Activated T-helper 17 cell treated with anti-CD3 and anti-CD28 coated beads, Interleukin-2, amount 50 U/mL, for 72 hours (primary cell): ENCODE measurements at regions not wholly inside any gene's neighbourhood (a gene's known extent, or its start where the extent isn't known, plus 50 kb on each side); places are given as distances from the start of the nearest gene placed in this dataset.
"Not testable (repeated sequence)": the region's sequence is repeated elsewhere in the genome, so short reads cannot be mapped to it uniquely, and the experiment has no call there.

Experiments
- ATAC-seq: fragments of 150-1000 bp; cut with Tn5 transposase; replicated peaks from 2 replicates; pipeline ENCODE4 v1.10.0; 2021; ENCODE audit warnings: mild to moderate bottlenecking, moderate library complexity
- H3K27ac Mint-ChIP-seq: one replicate; pipeline ENCODE4 v1.8.0; 2022; ENCODE audit warnings: mixed read lengths
- H3K27me3 Mint-ChIP-seq: one replicate; pipeline ENCODE4 v1.8.0; 2022; ENCODE audit warnings: mixed read lengths
- H3K36me3 Mint-ChIP-seq: one replicate; pipeline ENCODE4 v1.8.0; 2022; ENCODE audit warnings: low read depth, mild to moderate bottlenecking, mixed read lengths
- H3K4me1 Mint-ChIP-seq: one replicate; pipeline ENCODE4 v1.8.0; 2022; ENCODE audit warnings: mixed read lengths
- H3K4me3 Mint-ChIP-seq: one replicate; pipeline ENCODE4 v1.8.0; 2022; ENCODE audit warnings: mild to moderate bottlenecking, mixed read lengths
- H3K9me3 Mint-ChIP-seq: one replicate; pipeline ENCODE4 v1.8.0; 2022; ENCODE audit warnings: mixed read lengths

DNA sequence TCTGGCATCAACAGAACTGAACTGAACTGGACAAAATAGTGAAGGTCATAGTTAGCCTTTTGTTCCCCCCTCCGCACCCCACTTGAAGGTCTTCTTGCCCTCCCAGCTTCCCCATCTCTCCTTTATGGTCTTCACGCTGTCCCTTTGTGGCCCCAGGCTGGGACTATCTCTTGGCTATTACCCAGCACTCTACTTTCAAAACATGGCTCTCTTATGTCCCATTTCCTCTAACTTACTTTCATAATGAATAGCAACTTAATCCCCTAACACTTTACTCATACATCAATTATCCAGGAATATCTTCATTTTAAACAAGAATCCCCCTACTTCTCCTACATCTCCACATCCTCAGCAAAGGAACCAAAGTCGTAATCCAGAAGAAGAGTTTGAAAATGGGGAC, 135.3 kb upstream of the ITGB1 start:
- Mint-ChIP-seq H3K4me3 (peak overlapping the region; percentile 38), H3K4me1 (peaks cover 28% of the 10 kb centered on the region), H3K27me3 (no peaks in the 10 kb centered on the region), H3K27ac (peak overlapping the region; percentile 33), H3K36me3 (peaks cover 5% of the 10 kb centered on the region), H3K9me3 (peaks cover 28% of the 10 kb centered on the region)
- ATAC-seq: no peak

GRCh38 chr10:33092596-33092995, 134.6 kb upstream of the ITGB1 start:
- H3K27ac Mint-ChIP-seq: no peak overlapping the region
- peaks cover 5% of the 10 kb centered on the region for H3K36me3 Mint-ChIP-seq
- peaks cover 31% of the 10 kb centered on the region for H3K9me3 Mint-ChIP-seq
- peaks cover 33% of the 10 kb centered on the region for H3K4me1 Mint-ChIP-seq
- no peaks in the 10 kb centered on the region for H3K27me3 Mint-ChIP-seq
- no peak for ATAC-seq
- H3K4me3 Mint-ChIP-seq: peak overlapping the region; percentile 19

GRCh38 chr10:33091201-33091600, 133.2 kb upstream of the ITGB1 start:
- H3K4me3 Mint-ChIP-seq: no peak overlapping the region
- no peak for ATAC-seq
- peaks cover 5% of the 10 kb centered on the region for H3K36me3 Mint-ChIP-seq
- H3K27me3 Mint-ChIP-seq: no peaks in the 10 kb centered on the region
- peaks cover 27% of the 10 kb centered on the region for H3K9me3 Mint-ChIP-seq
- H3K27ac Mint-ChIP-seq: no peak overlapping the region
- peaks cover 35% of the 10 kb centered on the region for H3K4me1 Mint-ChIP-seq

DNA sequence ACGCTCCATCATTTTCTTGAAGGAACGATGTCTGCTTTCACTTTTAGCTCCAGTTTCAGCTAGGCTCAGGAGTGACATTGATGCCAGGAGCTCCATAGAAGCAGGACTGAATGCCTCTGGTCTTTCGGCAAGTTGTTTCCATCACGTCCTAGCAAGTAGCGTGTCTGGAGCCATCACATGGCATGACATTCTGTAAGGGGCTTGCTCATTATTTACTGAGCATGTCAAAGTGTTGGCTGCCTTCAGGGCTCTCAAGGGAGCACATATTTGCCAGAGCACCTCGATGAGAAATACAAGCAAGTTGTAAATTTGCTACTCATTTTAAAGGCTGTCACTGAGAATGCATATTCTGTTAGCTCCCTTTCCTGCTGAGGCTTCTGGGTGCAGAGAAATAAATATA, 131.0 kb upstream of the ITGB1 start:
- H3K4me3 Mint-ChIP-seq: no peak overlapping the region
- no peak for ATAC-seq
- H3K9me3 Mint-ChIP-seq: peaks cover 20% of the 10 kb centered on the region
- no peak overlapping the region for H3K27ac Mint-ChIP-seq
- H3K27me3 Mint-ChIP-seq: no peaks in the 10 kb centered on the region
- no peaks in the 10 kb centered on the region for H3K36me3 Mint-ChIP-seq
- peaks cover 29% of the 10 kb centered on the region for H3K4me1 Mint-ChIP-seq

- H3K27ac Mint-ChIP-seq: peak overlapping the region; percentile 64
- peaks cover 23% of the 10 kb centered on the region for H3K4me1 Mint-ChIP-seq
- H3K27me3 Mint-ChIP-seq: no peaks in the 10 kb centered on the region
- peak overlapping the region; percentile 61 for H3K4me3 Mint-ChIP-seq
- peak; percentile 37 for ATAC-seq
- peaks cover 16% of the 10 kb centered on the region for H3K9me3 Mint-ChIP-seq
- H3K36me3 Mint-ChIP-seq: no peaks in the 10 kb centered on the region
These were observed 129.9 kb upstream of the ITGB1 start for GRCh38 chr10:33087922-33088321.

GRCh38 chr10:33087152-33087551, 129.1 kb upstream of the ITGB1 start:
- peak overlapping the region; percentile 61 for H3K4me3 Mint-ChIP-seq
- no peaks in the 10 kb centered on the region for H3K36me3 Mint-ChIP-seq
- peak overlapping the region; percentile 48 for H3K27ac Mint-ChIP-seq
- peaks cover 23% of the 10 kb centered on the region for H3K4me1 Mint-ChIP-seq
- peak; percentile 66 for ATAC-seq
- peaks cover 16% of the 10 kb centered on the region for H3K9me3 Mint-ChIP-seq
- H3K27me3 Mint-ChIP-seq: no peaks in the 10 kb centered on the region

DNA sequence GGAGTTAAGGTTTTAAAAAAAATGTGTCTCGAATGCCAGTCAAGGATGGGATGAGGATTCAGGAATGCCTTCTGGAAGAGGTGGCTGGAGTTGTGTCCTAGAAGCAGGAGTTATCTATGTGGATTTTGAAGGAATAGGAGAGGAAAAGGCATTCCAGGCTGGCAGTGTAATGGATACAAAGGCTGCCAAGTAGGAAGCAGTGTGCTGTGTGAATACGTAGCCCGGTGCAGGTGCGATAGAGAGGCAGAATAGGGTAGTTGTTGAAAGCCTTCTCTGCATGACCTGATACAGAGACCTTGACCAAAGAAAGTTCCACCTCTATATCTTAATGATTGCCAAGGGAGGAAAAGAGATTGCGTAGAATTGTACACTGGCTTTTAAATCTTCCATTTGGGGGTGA, 128.1 kb upstream of the ITGB1 start:
- peaks cover 23% of the 10 kb centered on the region for H3K4me1 Mint-ChIP-seq
- peaks cover 17% of the 10 kb centered on the region for H3K9me3 Mint-ChIP-seq
- no peak overlapping the region for H3K27ac Mint-ChIP-seq
- no peaks in the 10 kb centered on the region for H3K36me3 Mint-ChIP-seq
- ATAC-seq: no peak
- H3K27me3 Mint-ChIP-seq: no peaks in the 10 kb centered on the region
- H3K4me3 Mint-ChIP-seq: peak overlapping the region; percentile 1

DNA sequence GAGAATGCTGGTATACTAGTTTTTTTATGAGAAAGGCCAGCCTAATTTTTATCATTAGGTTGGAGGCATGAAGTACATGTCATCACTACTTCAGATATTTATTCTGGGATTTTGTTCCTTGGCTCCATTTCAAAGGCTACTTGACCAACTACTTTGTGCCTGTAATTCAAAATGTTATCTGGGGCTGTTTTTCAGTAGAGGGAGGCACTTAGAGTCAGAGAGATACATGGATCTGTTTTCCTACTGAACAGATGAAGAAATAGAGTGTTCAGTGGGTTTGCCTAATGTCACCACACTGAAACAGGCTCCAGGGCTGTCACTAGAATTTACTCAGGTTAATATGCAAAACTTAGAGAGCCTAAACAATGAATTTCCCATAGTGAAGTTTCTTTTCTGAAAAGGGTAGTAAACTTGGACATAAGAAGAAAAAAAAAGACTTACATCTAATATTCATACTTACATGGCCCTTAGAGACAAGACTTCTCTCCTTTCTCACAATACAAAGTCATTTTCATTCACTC, 127.3 kb upstream of the ITGB1 start:
- Mint-ChIP-seq H3K4me3 (peak overlapping the region; percentile 1), H3K27ac (no peak overlapping the region), H3K36me3 (no peaks in the 10 kb centered on the region)

GRCh38 chr10:33084453-33084852, 126.4 kb upstream of the ITGB1 start:
- ATAC-seq: no peak
- Mint-ChIP-seq H3K9me3 (peaks cover 17% of the 10 kb centered on the region), H3K27me3 (no peaks in the 10 kb centered on the region), H3K36me3 (no peaks in the 10 kb centered on the region), H3K4me3 (no peak overlapping the region), H3K27ac (no peak overlapping the region), H3K4me1 (peaks cover 13% of the 10 kb centered on the region)

More for the DNA sequence above, 127.3 kb upstream of the ITGB1 start:
- no peaks in the 10 kb centered on the region for H3K27me3 Mint-ChIP-seq
- H3K4me1 Mint-ChIP-seq: peaks cover 19% of the 10 kb centered on the region
- ATAC-seq: no peak
- peaks cover 21% of the 10 kb centered on the region for H3K9me3 Mint-ChIP-seq

DNA sequence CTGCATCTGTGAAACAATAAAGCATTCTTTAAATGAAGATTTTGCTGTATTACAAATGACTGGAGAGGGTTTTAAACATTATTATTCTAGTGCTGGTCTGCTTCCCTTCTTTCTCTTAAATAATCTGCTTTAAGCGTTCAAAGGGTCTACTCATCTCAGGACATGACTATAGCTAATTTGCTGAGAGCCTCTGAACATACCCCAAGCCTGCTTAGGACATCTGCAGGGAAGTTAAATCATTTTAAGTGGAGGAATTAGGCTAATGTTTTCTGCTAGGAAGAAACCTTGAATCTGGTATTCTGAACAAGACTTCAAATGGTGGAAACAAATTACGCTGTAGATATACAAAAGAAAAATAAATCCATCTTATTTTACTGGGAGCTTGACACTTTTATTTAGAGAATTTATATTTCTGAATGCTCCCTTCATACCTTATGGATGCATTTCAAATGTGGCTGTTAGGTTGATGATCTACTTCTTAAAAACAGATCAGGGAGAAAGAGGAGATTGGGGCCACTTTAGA, 124.4 kb upstream of the ITGB1 start:
- ATAC-seq: no peak
- H3K9me3 Mint-ChIP-seq: peaks cover 14% of the 10 kb centered on the region
- H3K27ac Mint-ChIP-seq: no peak overlapping the region
- no peak overlapping the region for H3K4me3 Mint-ChIP-seq
- peaks cover 7% of the 10 kb centered on the region for H3K4me1 Mint-ChIP-seq
- no peaks in the 10 kb centered on the region for H3K36me3 Mint-ChIP-seq
- no peaks in the 10 kb centered on the region for H3K27me3 Mint-ChIP-seq

GRCh38 chr10:33080467-33080866, 122.4 kb upstream of the ITGB1 start:
- H3K36me3 Mint-ChIP-seq, H3K4me1 Mint-ChIP-seq, H3K27ac Mint-ChIP-seq, H3K27me3 Mint-ChIP-seq, H3K4me3 Mint-ChIP-seq, ATAC-seq: not testable (repeated sequence)
- peaks cover 14% of the 10 kb centered on the region for H3K9me3 Mint-ChIP-seq

GRCh38 chr10:33074443-33074842, 116.4 kb upstream of the ITGB1 start:
- Mint-ChIP-seq H3K4me1 (no peaks in the 10 kb centered on the region), H3K4me3 (no peak overlapping the region), H3K27me3 (no peaks in the 10 kb centered on the region), H3K27ac (no peak overlapping the region), H3K9me3 (peaks cover under 1% of the 10 kb centered on the region), H3K36me3 (no peaks in the 10 kb centered on the region)
- ATAC-seq: no peak

GRCh38 chr10:33073641-33074415, 115.8 kb upstream of the ITGB1 start:
- no peaks in the 10 kb centered on the region for H3K4me1 Mint-ChIP-seq
- no peak for ATAC-seq
- H3K4me3 Mint-ChIP-seq: no peak overlapping the region
- no peaks in the 10 kb centered on the region for H3K36me3 Mint-ChIP-seq
- H3K27ac Mint-ChIP-seq: no peak overlapping the region
- no peaks in the 10 kb centered on the region for H3K27me3 Mint-ChIP-seq
- H3K9me3 Mint-ChIP-seq: no peaks in the 10 kb centered on the region

- Mint-ChIP-seq H3K36me3 (no peaks in the 10 kb centered on the region), H3K27me3 (no peaks in the 10 kb centered on the region)
These were observed 113.8 kb upstream of the ITGB1 start for GRCh38 chr10:33071857-33072256.

GRCh38 chr10:33070101-33070500, 112.1 kb upstream of the ITGB1 start:
- Mint-ChIP-seq H3K9me3 (peaks cover 3% of the 10 kb centered on the region), H3K36me3 (no peaks in the 10 kb centered on the region), H3K4me1 (peaks cover 10% of the 10 kb centered on the region), H3K4me3 (no peak overlapping the region), H3K27ac (no peak overlapping the region), H3K27me3 (no peaks in the 10 kb centered on the region)
- no peak for ATAC-seq

More at GRCh38 chr10:33071857-33072256, 113.8 kb upstream of the ITGB1 start:
- ATAC-seq: no peak
- Mint-ChIP-seq H3K4me3 (no peak overlapping the region), H3K4me1 (peaks cover 10% of the 10 kb centered on the region), H3K27ac (no peak overlapping the region), H3K9me3 (peaks cover 3% of the 10 kb centered on the region)
